Panc1 (cell line): ENCODE measurements at regions not wholly inside any gene's neighbourhood (a gene's known extent, or its start where the extent isn't known, plus 50 kb on each side); places are given as distances from the start of the nearest gene placed in this dataset.

Source experiments
- ATAC-seq: fragments of 200-7000 bp; cut with Tn5 transposase; 2 replicates; pipeline ENCODE4 v1.9.1; 2020; ENCODE audit warnings: mild to moderate bottlenecking, moderate library complexity
- BruUV-seq: library from RNA; stranded (reverse); fragments of 400-500 nt; replicated peaks from 2 replicates; lab custom pipeline; 2021; lab: Mats Ljungman, UMichigan
- CTCF ChIA-PET: fragments of 300-600 bp; sonication (Branson Sonifier 250); formaldehyde crosslinking; loops from one replicate; lab custom pipeline; 2022; ENCODE audit warnings: antibody characterized with exemption; lab: Charles Lee
- POLR2A ChIA-PET: fragments of 300-600 bp; sonication (Branson Sonifier 250); formaldehyde crosslinking; loops from one replicate; lab custom pipeline; 2022; ENCODE audit warnings: antibody characterized with exemption; lab: Charles Lee
- DNase-seq: peaks from one replicate; pipeline ENCODE4 v3.0.0-alpha.2; 2010; ENCODE audit warnings: low read depth, low spot score
- H3K27ac ChIP-seq: 2 replicates; pipeline ENCODE4 v1.5.1; 2011; ENCODE audit warnings: mild to moderate bottlenecking, low read length, inconsistent platforms
- H3K27me3 ChIP-seq: fragments of 200-500 bp; sonication (Bioruptor generic); 2 replicates; pipeline ENCODE4 v1.6.0; 2014; ENCODE audit warnings: low read length, inconsistent platforms; ENCODE audit not compliant: control insufficient read depth, insufficient read depth
- H3K36me3 ChIP-seq: fragments of 200-500 bp; sonication (Bioruptor generic); 2 replicates; pipeline ENCODE4 v1.5.1; 2014; ENCODE audit warnings: inconsistent platforms, mild to moderate bottlenecking, low read length, moderate library complexity; ENCODE audit not compliant: control insufficient read depth, insufficient read depth
- H3K4me1 ChIP-seq: 2 replicates; pipeline ENCODE4 v1.5.1; 2011; ENCODE audit warnings: inconsistent platforms, mild to moderate bottlenecking, low read length, moderate library complexity; ENCODE audit not compliant: control insufficient read depth, insufficient read depth
- H3K4me3 ChIP-seq, 2 experiments: 2 replicates each; pipeline ENCODE4 v1.5.1; 2011 to 2012; ENCODE audit warnings: low read depth in 2 of 2, low read length in 2 of 2, mild to moderate bottlenecking in 2 of 2, inconsistent platforms in 1 of 2, moderate library complexity in 1 of 2
- H3K9me3 ChIP-seq: fragments of 200-500 bp; sonication (Bioruptor generic); 2 replicates; pipeline ENCODE4 v1.5.1; 2014; ENCODE audit warnings: low read depth, mild to moderate bottlenecking, inconsistent platforms, low read length, moderate library complexity; ENCODE audit not compliant: control insufficient read depth, insufficient read depth
- CTCF ChIP-seq: fragments of 450-650 bp; IDR thresholded peaks from 2 replicates; pipeline ENCODE4 v1.5.1; 2017; ENCODE audit warnings: mild to moderate bottlenecking
- POLR2AphosphoS5 ChIP-seq: IDR thresholded peaks from 2 replicates; pipeline ENCODE4 v1.6.1; 2012; ENCODE audit warnings: mild to moderate bottlenecking, low read depth, low read length, moderate library complexity
- SIN3A ChIP-seq: IDR thresholded peaks from 2 replicates; pipeline ENCODE4 v1.6.1; 2012; ENCODE audit warnings: low read depth, mild to moderate bottlenecking, low read length, moderate library complexity, borderline replicate concordance; ENCODE audit not compliant: insufficient read depth
- TCF7L2 ChIP-seq: IDR thresholded peaks from 2 replicates; pipeline ENCODE4 v1.6.1; 2011; ENCODE audit warnings: mild to moderate bottlenecking, low read depth, low read length, inconsistent platforms
- in situ Hi-C: cut with HindIII; loops from 2 replicates; pipeline ENCODE4 v1.10.0; 2016; ENCODE audit warnings: low sequenced_read_pairs, low pct_unique_long_range_greater_than_20kb
- intact Hi-C: fragments of 100-400 bp; cut with micrococcal nuclease; formaldehyde crosslinking; loops from one replicate; pipeline ENCODE4 v1.10.0; 2022; ENCODE audit not compliant: unreplicated experiment
- TF ChIP-seq, protein P1 (sequence below), 2 experiments: IDR thresholded peaks; 2 replicates each; pipeline ENCODE4 v1.6.1; 2011 to 2012; ENCODE audit warnings: low read depth in 2 of 2, control low read depth in 1 of 2, low read length in 1 of 2, mild to moderate bottlenecking in 1 of 2, moderate library complexity in 1 of 2; ENCODE audit not compliant: insufficient read depth in 1 of 2

DNA sequence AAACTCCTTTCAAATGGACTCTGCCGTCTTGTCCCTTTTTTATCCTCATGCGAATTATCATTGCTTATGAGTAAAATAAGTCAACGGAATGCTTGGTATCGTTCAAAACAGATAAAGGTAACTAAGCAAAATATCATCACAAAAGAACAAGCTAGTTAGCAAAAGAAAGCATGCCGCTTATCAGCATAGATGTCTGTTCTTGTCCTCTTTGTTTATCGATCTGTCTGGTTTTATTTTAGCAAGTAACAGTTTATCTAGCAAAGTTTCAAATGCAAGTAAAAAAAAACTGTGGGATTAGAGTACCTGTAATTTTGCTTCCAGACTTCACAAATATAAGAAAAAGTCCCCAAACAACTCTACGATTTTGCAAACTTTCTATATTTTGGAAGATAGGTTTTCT is 561.5 kb downstream of the USP25 start:
- in situ Hi-C loops: no loop called here

DNA sequence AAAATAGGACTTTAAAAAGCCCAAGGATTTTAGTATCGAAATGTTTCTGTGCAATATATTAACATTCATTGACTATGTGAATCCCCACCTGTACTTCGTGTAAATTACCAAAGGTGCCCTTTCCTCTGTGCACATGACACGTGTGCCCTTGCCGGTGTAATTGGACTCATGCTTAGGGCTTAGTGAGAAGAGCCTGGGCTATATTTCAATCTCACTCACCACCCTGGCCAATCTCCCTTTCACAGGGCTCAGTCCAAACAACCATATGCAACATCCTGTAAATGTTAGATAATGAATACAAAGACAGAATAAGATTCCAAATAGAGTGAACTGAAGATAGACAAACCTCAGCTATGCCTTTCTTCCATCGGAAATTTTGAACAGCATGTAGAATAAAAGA is 564.3 kb downstream of the USP25 start:
- DNase-seq (no peak), ATAC-seq (no peak)
- Histone ChIP-seq H3K4me3 (no peak overlapping the region), H3K9me3 (no peaks in the 10 kb centered on the region), H3K27me3 (no peaks in the 10 kb centered on the region), H3K36me3 (no peaks in the 10 kb centered on the region), H3K4me1 (no peaks in the 10 kb centered on the region), H3K27ac (no peak overlapping the region)
- in situ Hi-C loops: no loop called here
- no TSS peak for BruUV-seq
- POLR2A ChIA-PET: no interaction called here
- intact Hi-C loops: no loop called here
- CTCF ChIA-PET: no interaction called here
- TF ChIP-seq CTCF: no peak
- TF ChIP-seq SIN3A: no peak
- TF ChIP-seq POLR2AphosphoS5: no peak
- no peak for TF ChIP-seq TCF7L2
- TF ChIP-seq, protein P1, sequence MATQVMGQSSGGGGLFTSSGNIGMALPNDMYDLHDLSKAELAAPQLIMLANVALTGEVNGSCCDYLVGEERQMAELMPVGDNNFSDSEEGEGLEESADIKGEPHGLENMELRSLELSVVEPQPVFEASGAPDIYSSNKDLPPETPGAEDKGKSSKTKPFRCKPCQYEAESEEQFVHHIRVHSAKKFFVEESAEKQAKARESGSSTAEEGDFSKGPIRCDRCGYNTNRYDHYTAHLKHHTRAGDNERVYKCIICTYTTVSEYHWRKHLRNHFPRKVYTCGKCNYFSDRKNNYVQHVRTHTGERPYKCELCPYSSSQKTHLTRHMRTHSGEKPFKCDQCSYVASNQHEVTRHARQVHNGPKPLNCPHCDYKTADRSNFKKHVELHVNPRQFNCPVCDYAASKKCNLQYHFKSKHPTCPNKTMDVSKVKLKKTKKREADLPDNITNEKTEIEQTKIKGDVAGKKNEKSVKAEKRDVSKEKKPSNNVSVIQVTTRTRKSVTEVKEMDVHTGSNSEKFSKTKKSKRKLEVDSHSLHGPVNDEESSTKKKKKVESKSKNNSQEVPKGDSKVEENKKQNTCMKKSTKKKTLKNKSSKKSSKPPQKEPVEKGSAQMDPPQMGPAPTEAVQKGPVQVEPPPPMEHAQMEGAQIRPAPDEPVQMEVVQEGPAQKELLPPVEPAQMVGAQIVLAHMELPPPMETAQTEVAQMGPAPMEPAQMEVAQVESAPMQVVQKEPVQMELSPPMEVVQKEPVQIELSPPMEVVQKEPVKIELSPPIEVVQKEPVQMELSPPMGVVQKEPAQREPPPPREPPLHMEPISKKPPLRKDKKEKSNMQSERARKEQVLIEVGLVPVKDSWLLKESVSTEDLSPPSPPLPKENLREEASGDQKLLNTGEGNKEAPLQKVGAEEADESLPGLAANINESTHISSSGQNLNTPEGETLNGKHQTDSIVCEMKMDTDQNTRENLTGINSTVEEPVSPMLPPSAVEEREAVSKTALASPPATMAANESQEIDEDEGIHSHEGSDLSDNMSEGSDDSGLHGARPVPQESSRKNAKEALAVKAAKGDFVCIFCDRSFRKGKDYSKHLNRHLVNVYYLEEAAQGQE (IDR thresholded peaks at IDR 0.05; ENCODE audit: insufficient read depth in 1 of 2, low read depth in 2 of 2, low read length in 1 of 2): no peak

More for the DNA sequence above, 561.5 kb downstream of the USP25 start:
- no peak for DNase-seq
- Histone ChIP-seq H3K36me3 (no peaks in the 10 kb centered on the region), H3K4me3 (no peak overlapping the region), H3K27me3 (no peaks in the 10 kb centered on the region), H3K9me3 (no peaks in the 10 kb centered on the region), H3K4me1 (no peaks in the 10 kb centered on the region), H3K27ac (no peak overlapping the region)
- ChIA-PET POLR2A (no interaction called here), CTCF (no interaction called here)
- no peak for ATAC-seq
- BruUV-seq: no TSS peak
- intact Hi-C loops: no loop called here
- TF ChIP-seq CTCF (no peak), POLR2AphosphoS5 (no peak), TCF7L2 (no peak), SIN3A (no peak)
- TF ChIP-seq, protein P1 (IDR thresholded peaks at IDR 0.05; ENCODE audit: insufficient read depth in 1 of 2, low read depth in 2 of 2, low read length in 1 of 2): no peak
